ENCODE measurements at regions not wholly inside any gene's neighbourhood (a gene's known extent, or its start where the extent isn't known, plus 50 kb on each side); places are given as distances from the start of the nearest gene placed in this dataset.

DNA sequence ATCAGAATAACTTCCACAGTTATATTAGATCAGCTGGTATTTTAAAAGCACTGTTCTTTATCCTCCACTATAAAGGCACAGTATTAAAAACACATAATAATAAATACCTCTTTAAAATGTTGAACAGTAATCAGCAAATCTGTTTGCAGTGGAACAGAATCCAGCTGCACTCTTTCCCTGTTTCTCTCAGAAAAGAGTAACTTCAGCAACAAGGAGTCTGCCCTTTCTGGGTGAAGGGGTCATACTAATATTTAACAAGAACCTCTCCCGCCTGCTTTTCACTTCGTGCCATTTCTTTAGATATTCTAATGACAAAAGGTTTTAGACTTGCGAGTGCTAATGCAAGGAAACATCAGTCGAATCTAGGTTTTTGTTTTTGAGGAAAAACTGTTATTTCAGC, 194.2 kb upstream of the FMN2 start:
- TF ChIP-seq, protein P1, sequence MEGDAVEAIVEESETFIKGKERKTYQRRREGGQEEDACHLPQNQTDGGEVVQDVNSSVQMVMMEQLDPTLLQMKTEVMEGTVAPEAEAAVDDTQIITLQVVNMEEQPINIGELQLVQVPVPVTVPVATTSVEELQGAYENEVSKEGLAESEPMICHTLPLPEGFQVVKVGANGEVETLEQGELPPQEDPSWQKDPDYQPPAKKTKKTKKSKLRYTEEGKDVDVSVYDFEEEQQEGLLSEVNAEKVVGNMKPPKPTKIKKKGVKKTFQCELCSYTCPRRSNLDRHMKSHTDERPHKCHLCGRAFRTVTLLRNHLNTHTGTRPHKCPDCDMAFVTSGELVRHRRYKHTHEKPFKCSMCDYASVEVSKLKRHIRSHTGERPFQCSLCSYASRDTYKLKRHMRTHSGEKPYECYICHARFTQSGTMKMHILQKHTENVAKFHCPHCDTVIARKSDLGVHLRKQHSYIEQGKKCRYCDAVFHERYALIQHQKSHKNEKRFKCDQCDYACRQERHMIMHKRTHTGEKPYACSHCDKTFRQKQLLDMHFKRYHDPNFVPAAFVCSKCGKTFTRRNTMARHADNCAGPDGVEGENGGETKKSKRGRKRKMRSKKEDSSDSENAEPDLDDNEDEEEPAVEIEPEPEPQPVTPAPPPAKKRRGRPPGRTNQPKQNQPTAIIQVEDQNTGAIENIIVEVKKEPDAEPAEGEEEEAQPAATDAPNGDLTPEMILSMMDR (IDR thresholded peaks at IDR 0.05): no peak
- TF ChIP-seq NFE2L1 (CRISPR knock-in tag; IDR thresholded peaks at IDR 0.05): no peak
- no peak for TF ChIP-seq ZNF263 (CRISPR knock-in tag; IDR thresholded peaks at IDR 0.05; ENCODE audit: low read depth)
- TF ChIP-seq, protein P2, sequence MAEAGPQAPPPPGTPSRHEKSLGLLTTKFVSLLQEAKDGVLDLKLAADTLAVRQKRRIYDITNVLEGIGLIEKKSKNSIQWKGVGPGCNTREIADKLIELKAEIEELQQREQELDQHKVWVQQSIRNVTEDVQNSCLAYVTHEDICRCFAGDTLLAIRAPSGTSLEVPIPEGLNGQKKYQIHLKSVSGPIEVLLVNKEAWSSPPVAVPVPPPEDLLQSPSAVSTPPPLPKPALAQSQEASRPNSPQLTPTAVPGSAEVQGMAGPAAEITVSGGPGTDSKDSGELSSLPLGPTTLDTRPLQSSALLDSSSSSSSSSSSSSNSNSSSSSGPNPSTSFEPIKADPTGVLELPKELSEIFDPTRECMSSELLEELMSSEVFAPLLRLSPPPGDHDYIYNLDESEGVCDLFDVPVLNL (CRISPR knock-in tag; IDR thresholded peaks at IDR 0.05; ENCODE audit: borderline replicate concordance, low read depth): no peak
- TF ChIP-seq, protein P3, sequence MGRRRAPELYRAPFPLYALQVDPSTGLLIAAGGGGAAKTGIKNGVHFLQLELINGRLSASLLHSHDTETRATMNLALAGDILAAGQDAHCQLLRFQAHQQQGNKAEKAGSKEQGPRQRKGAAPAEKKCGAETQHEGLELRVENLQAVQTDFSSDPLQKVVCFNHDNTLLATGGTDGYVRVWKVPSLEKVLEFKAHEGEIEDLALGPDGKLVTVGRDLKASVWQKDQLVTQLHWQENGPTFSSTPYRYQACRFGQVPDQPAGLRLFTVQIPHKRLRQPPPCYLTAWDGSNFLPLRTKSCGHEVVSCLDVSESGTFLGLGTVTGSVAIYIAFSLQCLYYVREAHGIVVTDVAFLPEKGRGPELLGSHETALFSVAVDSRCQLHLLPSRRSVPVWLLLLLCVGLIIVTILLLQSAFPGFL (CRISPR knock-in tag; IDR thresholded peaks at IDR 0.05; ENCODE audit: borderline replicate concordance): no peak
- TF ChIP-seq ZNF671 (CRISPR knock-in tag; IDR thresholded peaks at IDR 0.05): no peak
- TF ChIP-seq, protein P4, sequence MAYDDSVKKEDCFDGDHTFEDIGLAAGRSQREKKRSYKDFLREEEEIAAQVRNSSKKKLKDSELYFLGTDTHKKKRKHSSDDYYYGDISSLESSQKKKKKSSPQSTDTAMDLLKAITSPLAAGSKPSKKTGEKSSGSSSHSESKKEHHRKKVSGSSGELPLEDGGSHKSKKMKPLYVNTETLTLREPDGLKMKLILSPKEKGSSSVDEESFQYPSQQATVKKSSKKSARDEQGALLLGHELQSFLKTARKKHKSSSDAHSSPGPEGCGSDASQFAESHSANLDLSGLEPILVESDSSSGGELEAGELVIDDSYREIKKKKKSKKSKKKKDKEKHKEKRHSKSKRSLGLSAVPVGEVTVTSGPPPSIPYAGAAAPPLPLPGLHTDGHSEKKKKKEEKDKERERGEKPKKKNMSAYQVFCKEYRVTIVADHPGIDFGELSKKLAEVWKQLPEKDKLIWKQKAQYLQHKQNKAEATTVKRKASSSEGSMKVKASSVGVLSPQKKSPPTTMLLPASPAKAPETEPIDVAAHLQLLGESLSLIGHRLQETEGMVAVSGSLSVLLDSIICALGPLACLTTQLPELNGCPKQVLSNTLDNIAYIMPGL (CRISPR knock-in tag; IDR thresholded peaks at IDR 0.05): no peak

Measured in WTC11 (cell line).